ENCODE measurements at regions not wholly inside any gene's neighbourhood (a gene's known extent, or its start where the extent isn't known, plus 50 kb on each side); places are given as distances from the start of the nearest gene placed in this dataset.

GRCh38 chr15:62572797-62573196 lies 407.7 kb upstream of the C2CD4B start:
- DNase-seq (ENCODE audit: low read depth in 3 of 3): no peak

DNA sequence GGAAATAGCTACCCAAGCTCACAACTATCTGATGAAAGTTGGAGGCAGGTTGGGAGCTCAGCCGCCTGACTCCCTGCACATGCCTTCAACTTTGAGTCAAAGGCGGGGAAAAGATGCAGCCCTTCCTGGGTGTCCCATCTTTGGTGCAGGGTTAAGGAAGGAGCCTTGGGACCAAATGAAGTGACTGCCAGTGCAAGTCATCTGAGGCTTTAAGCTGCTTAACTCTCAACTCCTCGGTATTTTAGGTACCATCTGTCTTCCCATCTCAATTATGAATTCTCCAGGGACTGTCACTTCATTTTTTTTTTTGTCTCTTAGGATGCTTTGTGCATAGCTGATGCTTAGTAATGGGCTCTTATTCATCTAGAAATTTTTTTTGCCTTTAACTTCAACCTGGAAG lies 408.8 kb upstream of the C2CD4B start:
- no peak for DNase-seq (ENCODE audit: low read depth in 3 of 3)

GRCh38 chr15:62578546-62578945 lies 413.5 kb upstream of the C2CD4B start:
- no peak for DNase-seq (ENCODE audit: low read depth in 3 of 3)

DNA sequence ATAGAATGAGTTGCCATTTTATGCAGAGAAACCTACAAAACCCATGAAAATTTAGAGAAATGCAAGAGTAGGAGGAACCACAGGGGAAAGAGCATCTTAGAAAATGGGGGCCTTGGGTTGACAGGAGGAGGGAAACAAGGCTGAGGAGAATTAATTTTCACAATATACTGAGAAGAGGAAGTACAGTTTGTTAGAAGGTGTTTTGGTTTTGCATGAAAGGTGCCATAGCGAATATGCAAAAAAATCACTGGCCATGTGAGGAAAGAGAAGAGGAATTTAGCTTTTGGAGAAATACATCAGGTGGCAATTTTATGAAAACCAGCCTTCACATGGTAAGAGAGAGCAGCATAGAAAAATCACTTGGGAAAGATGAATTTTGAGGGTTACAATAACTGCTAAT lies 413.9 kb upstream of the C2CD4B start:
- DNase-seq (ENCODE audit: low read depth in 3 of 3): no peak

GRCh38 chr15:62579842-62580241 lies 414.8 kb upstream of the C2CD4B start:
- no peak for DNase-seq (ENCODE audit: low read depth in 3 of 3)

DNA sequence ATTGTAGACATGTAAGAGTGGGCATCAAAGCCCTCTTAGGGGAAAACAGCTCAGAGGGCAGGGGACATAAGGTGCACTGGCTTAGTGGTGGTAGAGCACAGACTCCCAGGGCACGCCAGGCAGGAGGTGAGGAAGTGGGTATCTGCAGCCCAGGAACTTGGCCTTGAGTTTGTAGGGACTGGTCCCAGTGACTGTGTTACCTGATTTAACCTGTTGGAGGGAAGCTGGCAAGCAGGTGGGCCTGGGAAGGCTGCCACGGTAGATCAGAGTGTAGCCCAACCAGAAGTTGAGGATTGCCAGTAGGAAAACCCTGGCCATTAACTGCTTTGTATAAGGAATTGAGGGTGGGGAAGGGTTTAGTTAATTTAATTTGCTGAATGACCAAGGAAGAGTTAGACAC lies 417.5 kb upstream of the C2CD4B start:
- DNase-seq (ENCODE audit: low read depth in 3 of 3): no peak

- DNase-seq (ENCODE audit: low read depth in 3 of 3): no peak
Measured at GRCh38 chr15:62584301-62585235, 419.5 kb upstream of the C2CD4B start.

DNA sequence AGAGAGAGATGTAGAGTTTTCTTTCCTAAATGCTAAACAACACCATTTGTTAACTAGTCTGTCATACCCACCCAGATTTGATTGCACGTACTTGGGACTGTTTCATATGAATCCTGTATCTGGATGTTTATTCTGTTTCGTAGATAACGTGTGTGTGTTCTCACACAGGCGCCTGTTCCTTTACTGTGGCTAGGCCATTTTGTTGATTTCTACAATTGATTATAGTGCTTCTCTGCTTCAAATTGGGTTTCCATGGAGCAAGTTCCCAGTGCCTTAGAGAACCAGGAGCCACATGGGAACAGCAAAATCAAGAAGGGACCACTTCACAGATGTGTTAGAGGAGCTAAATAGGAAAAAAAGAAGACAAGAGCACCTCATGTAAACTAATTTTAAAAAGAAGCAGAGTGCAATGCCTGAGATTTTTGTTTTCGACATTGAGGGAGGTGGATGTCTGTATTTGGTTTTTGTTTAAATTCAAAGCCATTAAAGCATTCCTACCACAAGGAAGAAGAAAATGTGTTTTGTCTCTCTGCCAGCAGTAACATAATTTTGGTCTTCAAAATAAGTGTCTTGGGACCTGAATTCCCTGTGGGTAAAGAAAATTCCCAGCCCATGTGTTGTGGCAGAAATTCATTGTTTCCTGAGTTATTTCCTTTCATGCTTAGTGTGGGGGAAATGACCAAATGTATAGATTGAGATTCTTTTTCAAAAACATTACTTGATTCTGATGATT lies 424.0 kb upstream of the C2CD4B start:
- no peak for DNase-seq (ENCODE audit: low read depth in 3 of 3)

- no peak for DNase-seq (ENCODE audit: low read depth in 3 of 3)
Measured at GRCh38 chr15:62591842-62592838, 427.1 kb upstream of the C2CD4B start.

GRCh38 chr15:62592920-62593319 lies 427.8 kb upstream of the C2CD4B start:
- DNase-seq (ENCODE audit: low read depth in 3 of 3): no peak

DNA sequence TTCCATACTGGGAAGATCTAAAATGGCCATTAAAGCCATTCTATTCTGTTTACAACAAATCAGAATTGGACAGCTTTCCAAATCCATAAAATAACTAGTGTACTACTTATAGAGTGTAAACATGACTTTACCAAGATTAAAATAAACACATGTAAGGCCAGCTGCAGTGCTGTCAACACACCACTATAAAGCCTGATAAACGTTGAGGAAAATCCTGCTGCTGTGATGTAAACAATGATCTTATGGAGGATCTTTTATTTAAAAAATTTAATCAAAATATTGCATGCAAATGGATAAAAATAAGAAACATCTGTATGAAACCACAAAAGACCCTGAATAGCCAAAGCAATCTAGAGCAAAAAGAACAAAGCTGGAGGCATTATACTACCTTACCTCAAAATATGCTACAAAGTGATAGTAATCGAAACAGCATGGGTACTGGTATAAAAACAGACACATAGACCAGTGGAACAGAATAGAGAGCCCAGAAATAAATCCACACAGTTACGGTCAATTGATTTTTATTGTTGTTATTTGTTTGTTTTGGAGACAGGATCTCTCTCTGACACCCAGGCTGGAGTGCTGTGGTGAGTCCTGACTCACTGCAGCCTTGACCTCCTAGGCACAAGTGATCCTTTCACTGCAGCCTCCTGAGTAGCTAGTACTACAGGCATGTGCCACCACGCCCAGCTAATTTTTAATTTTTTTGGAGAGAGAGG lies 428.8 kb upstream of the C2CD4B start:
- DNase-seq (ENCODE audit: low read depth in 3 of 3): no peak

DNA sequence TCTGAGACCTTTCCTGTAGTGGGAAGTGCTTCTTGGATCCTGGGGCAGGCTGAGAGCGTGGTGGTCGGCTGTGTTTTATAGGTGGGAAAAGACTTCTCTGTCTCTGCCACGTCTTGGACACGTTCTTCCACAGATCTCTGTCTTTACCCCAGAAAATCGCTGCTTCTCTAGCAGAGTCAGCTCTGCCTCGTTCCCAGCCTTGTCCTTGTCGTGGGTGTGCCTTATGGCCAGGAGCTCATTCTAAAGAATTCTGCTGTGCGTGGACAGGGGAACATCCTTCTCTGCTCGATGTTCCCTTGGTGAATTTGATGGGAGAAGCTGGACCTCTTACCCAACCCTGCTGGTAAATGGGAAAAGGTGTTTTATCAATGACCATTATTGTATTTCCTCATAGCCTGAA lies 433.1 kb upstream of the C2CD4B start:
- no peak for DNase-seq (ENCODE audit: low read depth in 3 of 3)

DNA sequence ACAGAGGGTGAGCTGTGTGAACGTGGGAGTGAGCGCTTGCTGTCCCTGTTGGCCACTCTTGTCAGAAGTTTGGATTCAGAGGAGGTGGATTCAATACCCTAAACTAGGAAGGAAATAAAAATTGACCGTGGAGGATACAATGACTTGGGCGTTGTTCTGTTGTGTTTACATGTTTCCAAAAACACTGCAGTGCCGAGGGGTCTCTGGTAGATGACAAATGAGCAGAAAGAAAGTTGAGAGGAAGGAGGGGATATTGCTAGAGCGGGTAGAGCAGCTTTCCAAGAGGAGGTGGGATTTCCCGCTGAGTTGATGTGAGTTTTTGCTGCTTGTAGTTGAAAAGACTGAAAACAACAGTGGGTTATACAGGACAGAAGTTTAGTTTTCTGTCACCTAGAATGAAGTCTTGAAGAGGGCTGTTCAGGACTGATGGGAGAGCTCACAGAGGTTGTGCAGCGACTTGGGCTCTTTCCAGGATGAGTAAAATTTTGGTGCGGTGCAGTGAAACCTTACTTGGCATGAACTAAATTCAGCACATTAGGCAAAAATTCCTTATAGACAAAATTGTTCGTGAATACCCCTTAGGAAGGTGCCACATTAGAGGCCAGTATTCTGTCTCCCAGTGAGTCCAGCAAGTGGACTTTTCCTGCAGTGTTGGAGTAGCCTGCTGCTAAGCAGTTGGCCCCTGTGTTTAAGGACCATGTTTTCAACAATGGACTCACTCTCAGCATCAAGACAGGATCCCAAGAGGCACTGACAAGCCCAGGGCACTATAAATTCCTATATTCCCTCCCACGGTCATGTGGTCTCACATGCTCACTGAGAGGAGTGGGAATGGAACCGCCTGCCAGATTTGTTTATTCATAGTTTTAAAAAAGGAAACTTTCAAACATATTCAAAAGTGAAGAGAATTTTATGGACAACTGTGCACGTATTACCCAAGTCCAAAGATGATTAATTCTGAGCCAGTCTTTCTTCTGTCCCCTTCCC lies 435.0 kb upstream of the C2CD4B start:
- DNase-seq (ENCODE audit: low read depth in 3 of 3): no peak

GRCh38 chr15:62601777-62602545 lies 436.9 kb upstream of the C2CD4B start:
- no peak for DNase-seq (ENCODE audit: low read depth in 3 of 3)

DNA sequence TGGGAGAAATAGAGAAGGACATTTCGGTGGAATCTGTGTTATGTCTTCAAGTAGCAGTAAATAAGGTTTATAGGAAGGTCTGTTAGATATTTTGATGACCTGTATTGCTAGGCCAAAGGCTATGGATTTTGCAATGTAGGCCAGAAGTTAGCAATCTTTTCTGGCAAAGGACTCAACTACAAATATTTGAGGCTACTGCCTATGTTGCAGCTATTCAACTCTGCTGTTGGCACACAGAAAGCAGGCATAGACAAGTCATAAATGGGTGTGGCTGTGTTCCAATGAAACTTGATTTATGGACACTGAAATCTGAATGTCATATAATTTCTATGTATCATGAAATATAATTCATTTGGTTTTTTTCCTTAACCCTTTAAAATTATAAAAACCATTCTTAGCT lies 438.7 kb upstream of the C2CD4B start:
- DNase-seq (ENCODE audit: low read depth in 3 of 3): no peak

DNA sequence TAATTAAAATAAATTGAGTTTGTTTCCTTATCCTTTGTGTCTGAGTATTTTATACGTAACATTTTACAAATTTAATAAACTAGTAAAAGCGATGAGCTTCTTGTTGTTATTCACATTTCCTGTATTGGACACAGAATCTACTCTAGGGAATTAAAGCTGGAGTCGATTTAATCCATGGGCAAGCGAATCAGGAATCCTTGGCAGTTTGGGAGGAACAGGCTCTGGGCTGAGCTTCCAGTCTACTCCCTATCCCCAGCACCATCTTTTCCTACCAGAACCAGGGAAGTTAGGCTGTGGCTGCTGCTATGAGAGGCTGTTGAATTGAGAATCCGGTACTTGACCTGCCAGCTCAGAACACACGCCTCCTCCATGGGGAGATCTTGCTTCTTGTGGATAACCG lies 437.3 kb upstream of the TPM1 start:
- no peak for DNase-seq (ENCODE audit: low read depth in 3 of 3)

- DNase-seq (ENCODE audit: low read depth in 3 of 3): no peak
Measured at GRCh38 chr15:62606376-62607113, 436.0 kb upstream of the TPM1 start.

GRCh38 chr15:62607114-62607462 lies 435.5 kb upstream of the TPM1 start:
- DNase-seq (ENCODE audit: low read depth in 3 of 3): no peak

- no peak for DNase-seq (ENCODE audit: low read depth in 3 of 3)
Measured at GRCh38 chr15:62607643-62608042, 434.9 kb upstream of the TPM1 start.

Data from stimulated activated CD4-positive, alpha-beta T cell treated with anti-CD3 and anti-CD28 coated beads, TNF-alpha, amount 100 ng/mL, for 48 hours (primary cell).